ENCODE measurements at regions not wholly inside any gene's neighbourhood (a gene's known extent, or its start where the extent isn't known, plus 50 kb on each side); places are given as distances from the start of the nearest gene placed in this dataset.

GRCh38 chr16:72511171-72511570 is 339.2 kb upstream of the PMFBP1 start:
- DNase-seq (ENCODE audit: low read depth, low spot score) = no peak

GRCh38 chr16:72508191-72508590 is 336.2 kb upstream of the PMFBP1 start:
- DNase-seq (ENCODE audit: low read depth, low spot score) = no peak

- no peak for DNase-seq (ENCODE audit: low read depth, low spot score)
These were observed 330.6 kb upstream of the PMFBP1 start for GRCh38 chr16:72502594-72503005.

GRCh38 chr16:72501739-72502593 is 330.0 kb upstream of the PMFBP1 start:
- no peak for DNase-seq (ENCODE audit: low read depth, low spot score)

GRCh38 chr16:72500545-72500944 is 328.6 kb upstream of the PMFBP1 start:
- DNase-seq (ENCODE audit: low read depth, low spot score) = no peak

- no peak for DNase-seq (ENCODE audit: low read depth, low spot score)
These were observed 321.9 kb upstream of the PMFBP1 start for GRCh38 chr16:72493716-72494415.

- no peak for DNase-seq (ENCODE audit: low read depth, low spot score)
These were observed 315.3 kb upstream of the PMFBP1 start for GRCh38 chr16:72487283-72487682.

GRCh38 chr16:72482695-72483094 is 310.7 kb upstream of the PMFBP1 start:
- no peak for DNase-seq (ENCODE audit: low read depth, low spot score)

GRCh38 chr16:72481419-72481818 is 309.5 kb upstream of the PMFBP1 start:
- no peak for DNase-seq (ENCODE audit: low read depth, low spot score)

- no peak for DNase-seq (ENCODE audit: low read depth, low spot score)
These were observed 309.0 kb upstream of the PMFBP1 start for GRCh38 chr16:72480911-72481310.

GRCh38 chr16:72475688-72476087 is 303.7 kb upstream of the PMFBP1 start:
- DNase-seq (ENCODE audit: low read depth, low spot score) = no peak

- DNase-seq (ENCODE audit: low read depth, low spot score) = no peak
These were observed 302.7 kb upstream of the PMFBP1 start for GRCh38 chr16:72474501-72475123.

GRCh38 chr16:72473631-72474030 is 301.7 kb upstream of the PMFBP1 start:
- DNase-seq (ENCODE audit: low read depth, low spot score) = no peak

GRCh38 chr16:72471317-72471924 is 299.5 kb upstream of the PMFBP1 start:
- no peak for DNase-seq (ENCODE audit: low read depth, low spot score)

GRCh38 chr16:72470541-72470940 is 298.6 kb upstream of the PMFBP1 start:
- DNase-seq (ENCODE audit: low read depth, low spot score) = no peak

- no peak for DNase-seq (ENCODE audit: low read depth, low spot score)
These were observed 298.0 kb upstream of the PMFBP1 start for GRCh38 chr16:72469932-72470331.

- no peak for DNase-seq (ENCODE audit: low read depth, low spot score)
These were observed 296.6 kb upstream of the PMFBP1 start for GRCh38 chr16:72468582-72468981.

- no peak for DNase-seq (ENCODE audit: low read depth, low spot score)
These were observed 295.3 kb upstream of the PMFBP1 start for GRCh38 chr16:72467157-72467759.

GRCh38 chr16:72464597-72465368 is 292.8 kb upstream of the PMFBP1 start:
- DNase-seq (ENCODE audit: low read depth, low spot score) = no peak

GRCh38 chr16:72464052-72464451 is 292.1 kb upstream of the PMFBP1 start:
- no peak for DNase-seq (ENCODE audit: low read depth, low spot score)

- no peak for DNase-seq (ENCODE audit: low read depth, low spot score)
These were observed 286.1 kb upstream of the PMFBP1 start for GRCh38 chr16:72458035-72458434.
